Prostate gland (tissue), 2 donors: ENCODE measurements at regions not wholly inside any gene's neighbourhood (a gene's known extent, or its start where the extent isn't known, plus 50 kb on each side); places are given as distances from the start of the nearest gene placed in this dataset.

ENCODE experiments used
- CTCF ChIP-seq, 4 experiments: fragments of 200-600 bp in 2 of 4; fragments of 450-650 bp in 2 of 4; sonication (generic) in 2 of 4; IDR thresholded peaks; 1 replicate in 3 of 4; 2 replicates in 1 of 4; pipeline ENCODE4 v1.5.1; 2016 to 2019; ENCODE audit warnings: antibody characterized with exemption in 4 of 4, mild to moderate bottlenecking in 2 of 4, moderate library complexity in 2 of 4
- POLR2AphosphoS5 ChIP-seq: sonication (generic); formaldehyde crosslinking; IDR thresholded peaks from one replicate; pipeline ENCODE4 v1.6.1; 2017; ENCODE audit warnings: antibody characterized with exemption

DNA sequence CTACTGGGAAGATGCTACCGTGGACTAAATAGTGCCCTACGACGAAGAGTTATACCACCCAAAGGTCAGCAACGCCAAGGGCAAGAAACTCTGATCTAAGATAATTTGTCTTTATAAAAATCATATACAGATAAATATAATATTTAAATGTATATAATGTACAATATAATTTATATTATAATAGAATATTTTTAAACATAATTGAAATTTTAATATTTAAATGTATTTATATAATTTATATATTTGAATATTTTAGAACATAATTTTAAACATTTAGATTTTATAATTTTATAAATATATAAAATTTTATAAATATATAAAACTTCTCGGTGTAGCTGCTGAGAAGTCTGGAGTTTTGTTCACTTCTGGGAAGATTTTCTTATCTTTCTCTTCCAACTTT is 209.2 kb downstream of the FOXL1 start:
- TF ChIP-seq CTCF (IDR thresholded peaks at IDR 0.05): no peak
- TF ChIP-seq POLR2AphosphoS5: no peak
